ENCODE measurements at regions not wholly inside any gene's neighbourhood (a gene's known extent, or its start where the extent isn't known, plus 50 kb on each side); places are given as distances from the start of the nearest gene placed in this dataset.

DNA sequence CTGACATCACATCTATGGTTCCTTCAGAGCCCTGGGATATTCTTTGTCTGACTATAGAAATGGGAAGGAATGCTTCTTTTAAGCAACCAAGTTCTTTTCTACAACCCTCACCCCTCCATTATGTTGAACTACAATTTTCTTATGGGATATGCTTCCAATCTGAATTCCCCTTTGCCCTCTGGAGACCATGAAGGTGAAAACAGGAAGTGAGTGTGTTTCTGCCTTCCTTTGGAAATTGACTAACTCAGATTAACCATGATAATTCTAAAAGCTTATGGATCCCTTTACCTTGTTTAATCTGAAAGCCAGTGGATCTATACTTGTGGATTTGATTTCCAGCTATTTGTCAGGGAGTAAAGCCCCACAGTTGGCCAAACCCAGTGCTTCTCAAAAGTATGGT lies 90.8 kb upstream of the SERTM1 start:
- ATAC-seq (no peak), DNase-seq (no peak)
- intact Hi-C loops (cut with DNase I): no loop called here
- Histone ChIP-seq H3K27me3 (no peaks in the 10 kb centered on the region), H3K9me3 (no peaks in the 10 kb centered on the region), H3K36me3 (no peaks in the 10 kb centered on the region), H3K4me3 (no peak overlapping the region), H3K4me1 (no peaks in the 10 kb centered on the region), H3K27ac (no peak overlapping the region)
- TF ChIP-seq, protein P1, sequence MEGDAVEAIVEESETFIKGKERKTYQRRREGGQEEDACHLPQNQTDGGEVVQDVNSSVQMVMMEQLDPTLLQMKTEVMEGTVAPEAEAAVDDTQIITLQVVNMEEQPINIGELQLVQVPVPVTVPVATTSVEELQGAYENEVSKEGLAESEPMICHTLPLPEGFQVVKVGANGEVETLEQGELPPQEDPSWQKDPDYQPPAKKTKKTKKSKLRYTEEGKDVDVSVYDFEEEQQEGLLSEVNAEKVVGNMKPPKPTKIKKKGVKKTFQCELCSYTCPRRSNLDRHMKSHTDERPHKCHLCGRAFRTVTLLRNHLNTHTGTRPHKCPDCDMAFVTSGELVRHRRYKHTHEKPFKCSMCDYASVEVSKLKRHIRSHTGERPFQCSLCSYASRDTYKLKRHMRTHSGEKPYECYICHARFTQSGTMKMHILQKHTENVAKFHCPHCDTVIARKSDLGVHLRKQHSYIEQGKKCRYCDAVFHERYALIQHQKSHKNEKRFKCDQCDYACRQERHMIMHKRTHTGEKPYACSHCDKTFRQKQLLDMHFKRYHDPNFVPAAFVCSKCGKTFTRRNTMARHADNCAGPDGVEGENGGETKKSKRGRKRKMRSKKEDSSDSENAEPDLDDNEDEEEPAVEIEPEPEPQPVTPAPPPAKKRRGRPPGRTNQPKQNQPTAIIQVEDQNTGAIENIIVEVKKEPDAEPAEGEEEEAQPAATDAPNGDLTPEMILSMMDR (IDR thresholded peaks at IDR 0.05): no peak

DNA sequence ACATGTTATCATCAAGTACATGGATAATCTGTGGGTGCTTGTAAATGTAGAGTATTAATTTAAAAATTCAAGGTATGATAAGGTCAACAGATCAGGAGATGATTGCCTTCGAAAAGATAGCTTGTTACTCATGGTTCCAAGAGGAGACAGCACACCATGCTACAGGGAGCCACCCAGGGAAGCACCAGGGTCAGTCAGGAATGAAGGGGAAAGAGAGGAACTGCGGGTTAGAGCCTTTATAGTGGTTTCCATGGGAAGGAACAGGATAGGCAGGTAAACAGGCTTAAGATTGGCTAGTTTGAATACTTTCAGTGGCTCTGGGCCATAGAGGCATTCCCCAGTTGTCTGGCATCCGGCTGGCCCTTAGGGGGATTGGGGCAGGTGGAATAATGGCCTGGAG lies 74.2 kb upstream of the SERTM1 start:
- TF ChIP-seq, protein P1 (IDR thresholded peaks at IDR 0.05): no peak
- no peak for ATAC-seq
- H3K27me3 ChIP-seq: no peaks in the 10 kb centered on the region
- no peaks in the 10 kb centered on the region for H3K9me3 ChIP-seq
- DNase-seq: no peak
- no peak overlapping the region for H3K27ac ChIP-seq
- no peaks in the 10 kb centered on the region for H3K4me1 ChIP-seq
- no peak overlapping the region for H3K4me3 ChIP-seq
- H3K36me3 ChIP-seq: no peaks in the 10 kb centered on the region
- intact Hi-C loops (cut with DNase I): no loop called here

DNA sequence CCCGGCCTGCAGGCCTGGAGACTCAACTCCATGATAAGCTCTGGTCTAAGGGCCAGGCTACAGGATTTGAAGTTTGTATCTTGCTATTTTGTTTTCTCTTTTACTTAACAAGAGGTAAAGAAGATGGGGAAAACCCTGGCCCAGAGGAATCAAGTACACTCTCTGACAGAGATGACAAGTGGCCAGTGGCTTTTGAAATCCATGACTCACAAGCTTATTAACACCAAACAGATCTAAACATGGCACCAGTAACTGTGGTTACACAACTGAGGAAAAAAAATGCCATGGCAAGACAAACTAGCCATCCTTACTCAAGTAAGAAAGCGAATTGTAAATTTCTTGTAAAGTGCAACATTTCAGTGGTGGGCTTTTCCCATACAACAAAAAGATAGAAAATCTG lies 72.6 kb upstream of the SERTM1 start:
- Histone ChIP-seq H3K27me3 (no peaks in the 10 kb centered on the region), H3K4me3 (no peak overlapping the region), H3K9me3 (no peaks in the 10 kb centered on the region), H3K36me3 (no peaks in the 10 kb centered on the region), H3K4me1 (no peaks in the 10 kb centered on the region), H3K27ac (no peak overlapping the region)
- peak; percentile 82 for ATAC-seq
- no peak for DNase-seq
- TF ChIP-seq, protein P1 (IDR thresholded peaks at IDR 0.05): no peak
- intact Hi-C loops (cut with DNase I): no loop called here

DNA sequence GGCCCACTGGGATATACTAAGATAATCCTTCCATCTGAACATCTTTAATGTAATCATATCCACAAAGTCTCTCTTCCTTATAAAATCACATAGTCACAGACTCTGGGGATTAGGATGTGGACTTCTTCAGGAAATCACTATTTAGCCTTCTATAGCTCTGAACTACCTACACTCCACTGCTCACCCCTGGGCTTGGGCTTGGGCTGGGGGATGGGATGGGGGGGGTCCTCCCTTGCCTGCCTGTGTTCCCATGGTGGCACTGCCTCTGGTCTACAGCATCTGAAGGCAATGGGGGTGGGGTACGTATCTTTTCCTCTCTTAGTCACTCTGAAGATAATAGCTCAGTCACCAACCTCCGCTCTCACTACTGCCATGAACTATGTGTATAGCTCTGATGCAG lies 67.8 kb upstream of the SERTM1 start:
- no peaks in the 10 kb centered on the region for H3K36me3 ChIP-seq
- H3K4me1 ChIP-seq: no peaks in the 10 kb centered on the region
- TF ChIP-seq, protein P1 (IDR thresholded peaks at IDR 0.05): no peak
- intact Hi-C loops (cut with DNase I): no loop called here
- no peaks in the 10 kb centered on the region for H3K27me3 ChIP-seq
- H3K27ac ChIP-seq: no peak overlapping the region
- H3K4me3 ChIP-seq: no peak overlapping the region
- no peak for DNase-seq
- no peak for ATAC-seq
- H3K9me3 ChIP-seq: no peaks in the 10 kb centered on the region

GRCh38 chr13:36608474-36608873 lies 65.3 kb upstream of the SERTM1 start:
- intact Hi-C loops (cut with DNase I): no loop called here
- DNase-seq: no peak
- H3K27me3 ChIP-seq: no peaks in the 10 kb centered on the region

More at GRCh38 chr13:36608474-36608873, 65.3 kb upstream of the SERTM1 start:
- no peak for ATAC-seq
- H3K27ac ChIP-seq: no peak overlapping the region
- TF ChIP-seq, protein P1 (IDR thresholded peaks at IDR 0.05): no peak
- no peaks in the 10 kb centered on the region for H3K4me1 ChIP-seq
- H3K36me3 ChIP-seq: no peaks in the 10 kb centered on the region
- H3K9me3 ChIP-seq: no peaks in the 10 kb centered on the region
- H3K4me3 ChIP-seq: no peak overlapping the region

Measured in left lung (tissue), 4 donors.